Ishikawa (cell line): ENCODE measurements at regions not wholly inside any gene's neighbourhood (a gene's known extent, or its start where the extent isn't known, plus 50 kb on each side); places are given as distances from the start of the nearest gene placed in this dataset.

ENCODE experiments used
- CEBPB ChIP-seq: IDR thresholded peaks from 2 replicates; pipeline ENCODE4 v1.6.1; 2012
- CREB1 ChIP-seq: IDR thresholded peaks from 2 replicates; pipeline ENCODE4 v1.6.1; 2012; ENCODE audit warnings: low read depth
- EP300 ChIP-seq: IDR thresholded peaks from 2 replicates; pipeline ENCODE4 v1.6.1; 2012; ENCODE audit warnings: borderline replicate concordance
- TF ChIP-seq, protein P1 (sequence below): IDR thresholded peaks from 2 replicates; pipeline ENCODE4 v1.6.1; 2012; ENCODE audit warnings: low read depth, mild to moderate bottlenecking
- TF ChIP-seq, protein P2 (sequence below): IDR thresholded peaks from 2 replicates; pipeline ENCODE4 v1.6.1; 2012

DNA sequence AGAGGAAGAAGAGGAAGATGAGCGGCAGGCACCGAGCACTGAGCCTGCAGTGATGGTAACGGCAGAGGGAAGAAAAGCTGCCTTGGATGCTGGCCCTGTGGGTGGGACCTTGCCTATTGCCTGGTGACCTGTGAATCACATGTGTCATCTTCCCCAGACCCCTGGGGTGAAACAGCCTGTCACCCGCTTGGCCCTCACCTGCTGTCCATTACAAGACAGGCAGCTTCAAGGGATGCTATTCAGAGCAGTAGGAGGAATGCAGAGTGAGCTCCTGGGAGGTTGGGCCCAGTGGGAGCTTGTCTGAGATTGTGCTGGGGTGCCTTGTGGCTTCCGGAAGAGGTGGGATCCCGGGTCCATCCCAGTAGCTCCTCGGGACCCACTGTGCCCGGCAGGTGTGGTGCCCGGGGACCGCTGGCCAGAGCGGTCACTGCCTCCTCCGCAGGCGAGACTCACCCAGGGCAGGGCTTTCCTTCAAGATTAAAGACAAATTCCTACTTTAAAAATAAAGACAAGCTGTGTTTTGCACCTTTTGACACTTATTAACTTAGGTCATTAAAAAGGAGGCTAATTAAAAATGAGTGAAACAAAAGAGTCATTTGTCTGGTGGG lies 440.2 kb upstream of the MKI67 start:
- TF ChIP-seq CREB1: no peak
- no peak for TF ChIP-seq CEBPB
- TF ChIP-seq, protein P1, sequence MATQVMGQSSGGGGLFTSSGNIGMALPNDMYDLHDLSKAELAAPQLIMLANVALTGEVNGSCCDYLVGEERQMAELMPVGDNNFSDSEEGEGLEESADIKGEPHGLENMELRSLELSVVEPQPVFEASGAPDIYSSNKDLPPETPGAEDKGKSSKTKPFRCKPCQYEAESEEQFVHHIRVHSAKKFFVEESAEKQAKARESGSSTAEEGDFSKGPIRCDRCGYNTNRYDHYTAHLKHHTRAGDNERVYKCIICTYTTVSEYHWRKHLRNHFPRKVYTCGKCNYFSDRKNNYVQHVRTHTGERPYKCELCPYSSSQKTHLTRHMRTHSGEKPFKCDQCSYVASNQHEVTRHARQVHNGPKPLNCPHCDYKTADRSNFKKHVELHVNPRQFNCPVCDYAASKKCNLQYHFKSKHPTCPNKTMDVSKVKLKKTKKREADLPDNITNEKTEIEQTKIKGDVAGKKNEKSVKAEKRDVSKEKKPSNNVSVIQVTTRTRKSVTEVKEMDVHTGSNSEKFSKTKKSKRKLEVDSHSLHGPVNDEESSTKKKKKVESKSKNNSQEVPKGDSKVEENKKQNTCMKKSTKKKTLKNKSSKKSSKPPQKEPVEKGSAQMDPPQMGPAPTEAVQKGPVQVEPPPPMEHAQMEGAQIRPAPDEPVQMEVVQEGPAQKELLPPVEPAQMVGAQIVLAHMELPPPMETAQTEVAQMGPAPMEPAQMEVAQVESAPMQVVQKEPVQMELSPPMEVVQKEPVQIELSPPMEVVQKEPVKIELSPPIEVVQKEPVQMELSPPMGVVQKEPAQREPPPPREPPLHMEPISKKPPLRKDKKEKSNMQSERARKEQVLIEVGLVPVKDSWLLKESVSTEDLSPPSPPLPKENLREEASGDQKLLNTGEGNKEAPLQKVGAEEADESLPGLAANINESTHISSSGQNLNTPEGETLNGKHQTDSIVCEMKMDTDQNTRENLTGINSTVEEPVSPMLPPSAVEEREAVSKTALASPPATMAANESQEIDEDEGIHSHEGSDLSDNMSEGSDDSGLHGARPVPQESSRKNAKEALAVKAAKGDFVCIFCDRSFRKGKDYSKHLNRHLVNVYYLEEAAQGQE: no peak
- TF ChIP-seq EP300: no peak
- TF ChIP-seq, protein P2, sequence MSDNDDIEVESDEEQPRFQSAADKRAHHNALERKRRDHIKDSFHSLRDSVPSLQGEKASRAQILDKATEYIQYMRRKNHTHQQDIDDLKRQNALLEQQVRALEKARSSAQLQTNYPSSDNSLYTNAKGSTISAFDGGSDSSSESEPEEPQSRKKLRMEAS: no peak
